Rectal smooth muscle tissue (tissue), 1 donor: ENCODE measurements at regions not wholly inside any gene's neighbourhood (a gene's known extent, or its start where the extent isn't known, plus 50 kb on each side); places are given as distances from the start of the nearest gene placed in this dataset.
A peak's percentile ranks its signal among the peaks of the same experiment; 100 is the strongest.

Source experiments
- H3K27ac ChIP-seq: one replicate; pipeline ENCODE4 v1.7.0; 2013; ENCODE audit warnings: low read depth, low read length, inconsistent platforms
- H3K27me3 ChIP-seq: one replicate; pipeline ENCODE4 v1.7.0; 2013; ENCODE audit warnings: low read length; ENCODE audit not compliant: control insufficient read depth, insufficient read depth
- H3K36me3 ChIP-seq: one replicate; pipeline ENCODE4 v1.7.0; 2013; ENCODE audit warnings: low read length; ENCODE audit not compliant: control insufficient read depth, insufficient read depth
- H3K4me1 ChIP-seq: one replicate; pipeline ENCODE4 v1.7.0; 2013; ENCODE audit warnings: low read length; ENCODE audit not compliant: control insufficient read depth, insufficient read depth
- H3K4me3 ChIP-seq: one replicate; pipeline ENCODE4 v1.7.0; 2013; ENCODE audit warnings: low read length
- H3K9ac ChIP-seq: one replicate; pipeline ENCODE4 v1.7.0; 2013; ENCODE audit warnings: low read length

DNA sequence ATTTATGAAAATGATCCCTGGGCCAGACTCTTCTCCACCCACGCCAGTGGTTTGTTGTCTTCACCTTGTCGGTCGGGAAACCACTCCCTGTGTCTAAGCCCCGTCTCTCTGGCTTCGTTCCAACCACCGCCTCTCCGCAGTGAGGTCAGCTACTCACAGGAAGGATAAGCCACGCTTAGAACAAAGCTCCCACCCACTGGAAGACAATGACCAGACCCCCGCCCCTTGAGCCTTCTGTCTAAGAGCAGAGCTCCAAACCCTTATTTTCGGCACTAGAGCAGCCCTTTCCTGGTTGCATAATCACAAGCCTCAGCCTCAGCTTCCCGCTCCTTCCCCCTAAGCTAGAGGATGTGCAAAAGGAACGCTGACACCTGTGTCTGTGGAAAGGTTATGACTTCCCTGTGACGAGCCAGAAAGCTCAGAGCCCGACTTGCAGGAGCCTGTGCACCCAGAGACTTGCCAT is 114.9 kb upstream of the MEF2A start:
- Histone ChIP-seq H3K4me3 (no peak overlapping the region), H3K27me3 (no peaks in the 10 kb centered on the region), H3K4me1 (peaks cover 8% of the 10 kb centered on the region), H3K36me3 (no peaks in the 10 kb centered on the region), H3K9ac (no peak overlapping the region), H3K27ac (no peak overlapping the region)

DNA sequence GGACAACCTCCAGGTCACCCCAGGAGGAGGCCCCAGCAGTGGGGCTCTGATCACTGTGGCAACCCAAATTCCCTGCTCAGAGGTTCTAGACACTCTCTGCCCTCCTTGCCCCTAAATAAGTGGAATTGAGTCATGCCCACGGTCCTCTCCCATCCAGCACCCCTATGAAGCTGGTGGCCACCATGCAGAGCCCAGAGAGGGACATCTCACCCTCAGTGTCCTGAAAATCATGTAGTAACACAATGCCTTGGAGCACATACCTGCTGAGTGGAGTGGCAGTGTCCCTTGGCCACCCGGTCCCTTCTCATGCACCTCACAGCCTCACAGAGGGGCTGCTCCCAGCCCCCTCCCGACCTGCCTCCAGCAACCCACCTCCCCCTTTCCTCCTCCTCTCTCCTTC is 114.3 kb upstream of the MEF2A start:
- H3K27ac ChIP-seq = no peak overlapping the region
- H3K4me1 ChIP-seq = peaks cover 8% of the 10 kb centered on the region
- no peaks in the 10 kb centered on the region for H3K27me3 ChIP-seq
- no peak overlapping the region for H3K9ac ChIP-seq
- H3K36me3 ChIP-seq = no peaks in the 10 kb centered on the region
- H3K4me3 ChIP-seq = no peak overlapping the region

DNA sequence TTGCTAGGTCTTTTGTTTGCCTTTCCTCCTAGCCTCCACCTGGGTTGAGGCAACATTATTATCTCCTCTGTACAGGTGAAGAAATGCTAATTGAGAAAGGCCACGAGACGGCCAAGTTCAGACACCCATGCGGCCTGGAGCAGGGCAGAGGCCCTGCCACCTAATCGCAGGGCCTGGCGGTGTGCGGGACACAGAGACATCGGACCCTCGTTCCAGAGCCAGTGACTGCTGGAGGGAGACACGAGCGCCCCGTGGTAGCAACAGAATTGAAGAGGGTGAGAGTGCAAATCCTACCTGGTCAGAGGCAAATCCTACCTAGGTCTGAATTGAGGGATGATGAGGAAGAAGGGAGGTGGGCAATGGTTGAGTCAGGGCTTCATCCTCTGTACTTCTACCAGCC is 113.8 kb upstream of the MEF2A start:
- Histone ChIP-seq H3K9ac (no peak overlapping the region), H3K4me1 (peaks cover 8% of the 10 kb centered on the region), H3K27ac (peak overlapping the region; percentile 60), H3K4me3 (no peak overlapping the region), H3K27me3 (no peaks in the 10 kb centered on the region), H3K36me3 (no peaks in the 10 kb centered on the region)

DNA sequence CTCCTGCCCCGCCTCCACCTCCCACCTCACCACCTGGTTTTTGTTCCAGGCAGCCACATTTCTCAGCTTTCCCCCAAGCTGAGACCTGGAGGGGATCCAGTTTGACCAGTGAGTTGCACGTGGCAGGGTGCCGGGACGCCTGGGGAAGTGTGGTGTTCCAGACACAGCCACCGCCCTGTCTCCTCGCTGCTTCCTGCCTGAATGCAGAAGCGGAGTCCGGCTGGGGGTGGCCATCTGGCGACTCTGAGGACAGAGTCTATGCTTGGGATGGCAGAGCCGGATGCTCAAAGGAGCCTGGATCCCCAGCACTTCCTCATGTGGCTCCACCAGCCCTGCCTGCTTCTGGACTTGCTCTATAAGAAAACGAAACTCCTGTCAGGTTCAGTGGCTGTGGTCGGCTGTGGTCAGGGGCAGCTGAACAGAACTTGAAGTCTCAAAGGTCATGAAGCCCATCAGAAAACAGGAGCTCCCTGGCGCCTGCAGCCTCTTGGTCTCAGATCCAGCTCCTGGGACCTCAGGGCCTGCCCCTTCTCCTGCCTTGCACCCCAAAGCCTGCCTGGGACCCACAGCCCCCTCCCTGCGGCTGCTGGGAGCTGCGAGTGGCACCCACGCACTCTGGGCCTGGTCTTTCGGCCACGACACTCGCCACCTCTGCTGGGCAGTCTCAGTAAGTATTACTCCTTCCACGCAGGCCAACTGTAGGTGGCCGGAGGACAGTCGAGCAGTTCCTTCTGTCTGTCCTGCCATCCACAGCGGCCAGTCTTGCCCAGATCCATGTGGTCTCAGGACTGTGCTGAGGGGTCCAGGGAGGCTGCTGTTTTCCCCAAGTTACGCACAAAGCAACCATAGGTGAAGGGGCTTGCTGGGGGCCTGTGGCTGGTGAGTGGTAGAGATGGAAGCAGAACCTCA is 112.8 kb upstream of the MEF2A start:
- peak overlapping the region; percentile 1 for H3K4me3 ChIP-seq
- peak overlapping the region; percentile 60 for H3K27ac ChIP-seq

DNA sequence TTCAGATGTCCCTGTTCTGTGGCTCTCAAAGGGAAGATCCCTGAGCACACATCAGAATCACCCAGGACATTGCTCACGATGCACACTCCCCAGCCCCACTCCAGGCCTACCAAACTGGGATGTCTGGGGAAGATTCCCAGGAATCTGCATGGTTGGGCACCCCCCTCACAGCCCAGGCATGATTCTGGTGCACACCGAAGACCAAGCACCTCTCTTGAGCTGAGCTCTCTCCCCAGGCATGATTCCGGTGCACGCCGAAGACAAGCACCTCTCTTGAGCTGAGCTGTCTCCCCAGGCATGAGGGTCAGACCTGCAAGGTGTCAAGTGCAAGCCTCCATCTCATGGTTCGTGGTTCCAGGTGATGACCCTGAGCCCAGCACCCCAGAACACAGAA is 112.2 kb upstream of the MEF2A start:
- peak overlapping the region; percentile 53 for H3K27ac ChIP-seq
- no peaks in the 10 kb centered on the region for H3K27me3 ChIP-seq
- H3K4me3 ChIP-seq = no peak overlapping the region
- no peak overlapping the region for H3K9ac ChIP-seq
- no peaks in the 10 kb centered on the region for H3K36me3 ChIP-seq
- peaks cover 8% of the 10 kb centered on the region for H3K4me1 ChIP-seq

More for the DNA sequence above, 112.8 kb upstream of the MEF2A start:
- Histone ChIP-seq H3K9ac (no peak overlapping the region), H3K36me3 (no peaks in the 10 kb centered on the region), H3K4me1 (peaks cover 8% of the 10 kb centered on the region), H3K27me3 (no peaks in the 10 kb centered on the region)

DNA sequence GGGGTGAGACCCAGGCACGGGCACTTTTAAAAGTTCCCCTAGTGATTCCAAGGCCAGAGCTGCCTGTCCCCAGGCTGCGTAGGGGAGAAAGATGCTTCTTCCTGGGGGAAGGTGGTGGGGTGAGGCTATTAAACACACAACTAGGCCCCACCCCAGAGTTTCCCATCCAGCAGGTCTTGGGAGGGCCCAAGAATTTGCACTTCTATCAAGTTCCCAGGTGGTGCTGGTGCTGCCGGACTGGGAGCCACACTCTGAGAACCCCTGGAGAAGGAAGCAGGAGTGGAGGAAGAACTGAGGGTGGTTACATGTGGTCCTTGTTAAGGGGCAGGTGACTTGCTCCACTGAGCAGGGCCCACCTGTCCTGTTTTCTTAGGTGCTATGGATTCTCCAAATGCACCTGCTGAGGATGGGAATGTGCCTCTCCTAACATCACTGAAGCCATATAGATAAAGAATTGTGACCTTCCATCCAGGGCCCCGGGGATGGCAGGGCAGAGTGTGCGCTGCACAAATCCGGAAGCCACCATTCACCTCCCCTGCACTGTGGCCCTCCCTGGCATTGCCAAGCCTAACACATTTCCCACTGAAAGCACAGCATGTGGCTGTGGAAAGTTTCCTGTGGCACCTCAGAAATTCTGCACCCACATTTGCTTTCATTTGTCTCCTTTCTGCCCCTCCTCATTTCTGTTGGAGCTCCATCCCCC is 111.5 kb upstream of the MEF2A start:
- Histone ChIP-seq H3K27ac (peak overlapping the region; percentile 40), H3K9ac (no peak overlapping the region), H3K36me3 (no peaks in the 10 kb centered on the region), H3K4me3 (no peak overlapping the region), H3K4me1 (peaks cover 8% of the 10 kb centered on the region), H3K27me3 (no peaks in the 10 kb centered on the region)

DNA sequence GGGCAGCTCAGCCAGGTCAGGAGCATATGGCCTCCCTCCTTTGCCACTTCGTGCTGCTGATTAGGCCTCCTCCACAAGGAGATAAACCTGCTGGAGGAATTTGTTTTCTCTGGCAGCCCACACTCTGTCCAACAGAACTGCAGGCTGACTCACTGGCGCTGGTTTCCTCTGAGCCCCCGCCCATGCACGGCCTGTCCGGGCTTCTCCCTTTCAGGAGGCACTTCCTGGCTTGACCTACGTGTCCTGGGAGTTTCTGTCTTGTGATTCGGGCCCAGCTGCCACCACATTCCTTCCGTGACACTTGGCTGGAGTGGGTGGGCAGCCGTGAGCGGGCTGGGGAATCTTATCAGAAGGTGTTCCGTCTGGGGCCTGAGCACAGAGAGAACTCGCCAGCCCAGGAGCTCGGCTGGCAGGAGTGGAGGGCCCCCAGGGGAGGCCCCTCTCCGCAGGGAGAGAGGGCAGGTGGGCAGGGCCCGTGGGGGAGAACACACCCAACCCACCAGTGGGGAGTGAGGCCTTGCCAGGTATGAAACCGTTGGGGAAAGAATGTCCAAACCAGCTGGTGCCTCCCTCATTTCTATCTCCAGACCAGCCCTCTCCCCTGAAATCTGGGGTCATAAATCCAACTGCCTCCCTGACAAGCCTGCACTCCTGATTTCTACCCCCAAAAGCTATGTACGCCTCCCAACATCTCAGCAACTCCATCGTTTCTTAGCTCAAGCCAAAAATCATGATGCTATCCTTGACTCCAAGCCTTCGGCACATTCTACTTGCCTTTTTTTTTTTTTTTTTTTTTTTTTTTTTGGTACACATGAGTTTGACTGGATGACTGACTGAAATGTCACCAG is 110.6 kb upstream of the MEF2A start:
- Histone ChIP-seq H3K27ac (peak overlapping the region; percentile 76), H3K27me3 (no peaks in the 10 kb centered on the region), H3K36me3 (no peaks in the 10 kb centered on the region), H3K9ac (no peak overlapping the region), H3K4me3 (no peak overlapping the region), H3K4me1 (peaks cover 8% of the 10 kb centered on the region)

DNA sequence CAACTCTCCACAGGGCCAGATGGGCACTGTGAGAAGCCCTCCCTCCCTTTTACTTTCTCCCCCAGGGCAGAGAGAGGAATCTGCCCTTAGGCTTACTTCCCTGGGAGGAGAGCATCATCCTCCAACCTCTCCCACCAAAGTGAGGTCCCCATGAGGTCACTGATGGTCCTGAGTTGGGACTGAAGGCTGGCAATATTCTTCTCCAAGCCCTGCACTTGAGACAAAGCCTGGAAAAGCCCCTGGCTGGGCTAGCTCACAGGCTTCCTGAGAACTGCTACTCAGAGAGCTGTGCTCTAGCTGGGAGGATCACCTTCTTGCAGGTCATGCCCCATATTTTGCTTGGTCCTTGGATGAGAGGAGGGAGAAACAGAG is 110.0 kb upstream of the MEF2A start:
- H3K4me1 ChIP-seq = peaks cover 8% of the 10 kb centered on the region
- H3K27ac ChIP-seq = no peak overlapping the region
- H3K9ac ChIP-seq = no peak overlapping the region
- no peaks in the 10 kb centered on the region for H3K36me3 ChIP-seq
- H3K27me3 ChIP-seq = no peaks in the 10 kb centered on the region
- H3K4me3 ChIP-seq = no peak overlapping the region

DNA sequence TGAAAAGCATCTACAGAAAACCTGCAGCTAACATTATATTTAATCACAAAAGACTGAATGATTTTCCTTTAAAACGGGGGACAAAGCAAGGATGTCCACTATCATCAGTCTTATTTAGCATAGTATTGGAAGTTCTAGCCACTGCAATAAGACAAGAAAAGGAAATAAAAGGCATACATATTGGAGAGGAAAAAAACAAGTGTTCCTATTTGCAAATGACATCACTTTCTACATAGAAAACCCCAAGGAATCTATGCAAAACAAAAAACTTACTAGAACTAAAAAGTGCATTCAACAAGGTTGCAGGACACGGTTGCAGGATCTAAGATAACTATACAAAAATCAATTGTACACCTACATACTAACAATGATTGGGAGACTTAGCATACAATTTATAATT is 101.6 kb upstream of the MEF2A start:
- H3K4me1 ChIP-seq = no peaks in the 10 kb centered on the region
- no peak overlapping the region for H3K4me3 ChIP-seq
- no peaks in the 10 kb centered on the region for H3K27me3 ChIP-seq
- H3K36me3 ChIP-seq = no peaks in the 10 kb centered on the region
- no peak overlapping the region for H3K27ac ChIP-seq
- H3K9ac ChIP-seq = no peak overlapping the region

DNA sequence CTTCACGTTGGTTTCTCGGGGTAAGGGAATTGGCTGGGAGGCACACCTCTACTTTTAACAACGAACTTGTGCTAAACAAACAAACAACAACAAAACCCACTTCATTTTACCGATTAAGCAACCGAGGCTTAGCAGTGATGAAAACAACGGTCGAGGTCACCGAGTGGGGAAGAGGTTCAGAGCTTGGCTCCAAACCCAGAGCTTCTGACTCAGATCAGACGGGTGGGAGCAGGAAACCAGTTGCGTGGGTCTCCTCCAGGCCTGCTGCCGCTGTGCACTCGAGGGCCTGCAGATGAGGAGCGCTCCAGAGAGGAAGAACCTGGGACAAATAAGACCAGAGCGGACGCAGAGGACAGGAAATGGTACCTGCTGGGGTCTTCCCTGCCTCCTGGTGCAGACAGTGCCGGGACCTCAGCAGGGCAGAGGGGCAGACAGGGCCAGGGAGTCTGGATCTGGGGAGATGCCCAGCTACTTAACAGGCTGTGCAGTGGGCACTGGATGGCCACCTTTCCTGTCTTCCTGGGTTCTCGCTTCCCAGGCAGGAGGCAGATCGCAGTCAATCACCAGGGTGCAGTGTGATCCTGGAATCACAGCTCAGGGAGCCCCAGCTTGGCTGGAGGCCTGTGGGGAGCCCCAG is 99.0 kb upstream of the MEF2A start:
- Histone ChIP-seq H3K27ac (no peak overlapping the region), H3K4me1 (no peaks in the 10 kb centered on the region), H3K36me3 (no peaks in the 10 kb centered on the region), H3K4me3 (no peak overlapping the region), H3K9ac (no peak overlapping the region), H3K27me3 (no peaks in the 10 kb centered on the region)

DNA sequence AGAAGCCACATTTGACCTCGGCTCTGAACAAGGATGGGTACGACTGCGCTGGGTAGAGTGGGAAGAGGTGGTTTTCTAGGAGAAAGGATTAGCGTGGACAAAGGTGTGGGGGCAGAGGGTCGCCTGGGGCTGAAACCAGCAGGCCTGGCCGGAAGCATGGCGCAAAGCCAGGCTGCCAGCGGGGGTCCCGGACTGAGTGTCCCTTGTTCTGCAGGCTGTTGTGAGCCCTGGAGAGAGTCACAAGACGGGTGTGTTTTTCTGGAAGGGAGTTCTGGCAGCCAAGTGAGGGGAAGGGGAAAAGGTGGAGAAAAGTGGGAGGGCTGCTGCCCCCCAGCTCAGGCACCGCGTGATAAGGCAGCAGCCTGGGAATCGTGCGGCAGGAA is 98.5 kb upstream of the MEF2A start:
- no peak overlapping the region for H3K27ac ChIP-seq
- no peaks in the 10 kb centered on the region for H3K36me3 ChIP-seq
- H3K4me3 ChIP-seq = no peak overlapping the region
- H3K9ac ChIP-seq = no peak overlapping the region
- no peaks in the 10 kb centered on the region for H3K4me1 ChIP-seq
- H3K27me3 ChIP-seq = no peaks in the 10 kb centered on the region
